Stimulated activated CD4-positive, alpha-beta T cell treated with anti-CD3 and anti-CD28 coated beads, Interleukin-2, amount 100 ng/mL, for 4 hours (primary cell): ENCODE measurements at regions not wholly inside any gene's neighbourhood (a gene's known extent, or its start where the extent isn't known, plus 50 kb on each side); places are given as distances from the start of the nearest gene placed in this dataset.

Experiments used
- DNase-seq: peaks from one replicate; pipeline ENCODE4 v3.0.0-alpha.2; 2020; ENCODE audit warnings: low read depth

DNA sequence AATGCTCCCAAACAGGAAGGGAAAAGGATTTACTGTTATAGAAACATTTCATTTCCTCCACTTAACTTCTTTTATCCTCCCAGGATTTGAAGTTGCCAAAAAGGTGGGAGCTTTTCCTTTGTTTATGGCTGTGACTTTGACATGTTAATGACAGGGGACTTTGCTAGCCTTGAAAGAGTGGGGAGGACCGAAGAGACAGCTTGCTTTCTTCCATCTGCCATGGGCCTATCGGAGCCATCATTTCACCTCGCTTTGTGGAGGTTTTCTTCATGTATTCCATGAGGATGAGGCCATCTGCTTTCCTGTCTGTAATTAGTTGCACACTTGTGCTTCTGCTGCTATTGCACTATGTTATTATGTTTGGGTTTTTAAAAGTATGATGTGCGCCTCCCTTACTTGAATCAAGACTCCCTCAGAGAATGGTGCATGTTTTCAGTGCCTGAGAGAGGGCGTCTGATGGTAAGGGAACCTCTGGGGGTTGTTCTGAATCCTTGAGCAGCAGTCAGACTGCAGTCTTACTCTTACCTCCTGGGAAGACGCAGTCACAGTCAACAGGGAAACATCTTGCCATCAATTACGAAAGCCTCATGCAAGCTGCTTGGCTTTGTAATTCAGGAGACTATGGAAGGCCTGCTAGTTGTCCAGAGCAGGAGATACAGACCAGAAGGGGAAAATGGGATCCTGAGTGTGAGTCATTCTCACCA lies 173.3 kb upstream of the MGAT5 start:
- DNase-seq: no peak

DNA sequence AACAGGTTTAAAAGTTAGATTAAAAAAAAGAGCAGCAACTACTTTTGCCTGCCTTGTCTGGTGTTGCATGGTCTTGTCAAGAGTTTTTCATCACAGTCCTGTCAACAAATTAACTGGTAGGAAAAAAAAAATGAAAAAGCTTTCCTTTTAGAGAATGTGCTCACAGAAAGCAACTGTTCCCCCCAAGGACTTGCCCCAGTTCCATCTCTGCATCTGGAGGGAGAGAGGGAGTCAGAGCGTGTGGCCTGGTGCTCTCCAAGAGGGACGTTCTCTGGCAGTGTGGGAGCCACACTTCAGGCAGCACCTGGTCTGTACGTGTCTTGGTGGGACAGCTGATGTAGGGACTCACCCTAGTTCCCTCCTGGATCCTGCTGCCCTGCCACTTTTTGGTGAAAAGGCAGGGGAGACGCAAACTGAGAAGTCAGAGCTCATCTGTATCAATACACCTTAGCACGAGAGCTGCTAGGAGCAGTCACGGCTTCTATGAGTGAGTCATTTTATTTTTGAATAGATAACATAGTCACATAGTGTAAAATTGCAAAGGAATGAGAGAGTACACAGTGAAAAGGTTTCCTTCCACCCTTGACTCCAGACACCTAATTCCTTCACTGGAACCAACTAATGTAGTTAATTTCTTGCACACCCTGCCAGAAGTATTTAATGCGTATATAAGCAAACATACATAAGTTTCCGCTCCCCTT lies 172.5 kb upstream of the MGAT5 start:
- no peak for DNase-seq

DNA sequence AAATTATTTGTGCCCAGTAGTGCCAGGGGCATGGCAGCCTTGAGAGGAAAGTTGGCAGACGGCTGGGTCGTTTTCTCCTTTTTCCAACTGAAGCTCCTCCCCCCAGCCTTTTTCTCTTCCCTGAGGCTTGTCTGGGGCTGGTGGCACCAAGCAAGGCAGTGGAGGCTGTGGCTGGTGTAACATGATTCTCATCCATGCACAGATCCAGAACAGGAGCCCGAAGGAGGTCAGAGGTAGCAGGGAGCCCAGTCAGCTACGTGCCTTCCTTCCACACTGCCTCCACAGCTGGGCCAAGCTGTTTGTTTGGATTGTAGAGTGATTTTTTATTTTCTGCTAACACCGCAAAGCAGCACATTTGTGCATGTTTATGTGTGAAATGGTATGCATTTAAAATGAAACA lies 170.3 kb upstream of the MGAT5 start:
- DNase-seq: no peak

- no peak for DNase-seq
Measured at GRCh38 chr2:134086594-134087219, 167.2 kb upstream of the MGAT5 start.

DNA sequence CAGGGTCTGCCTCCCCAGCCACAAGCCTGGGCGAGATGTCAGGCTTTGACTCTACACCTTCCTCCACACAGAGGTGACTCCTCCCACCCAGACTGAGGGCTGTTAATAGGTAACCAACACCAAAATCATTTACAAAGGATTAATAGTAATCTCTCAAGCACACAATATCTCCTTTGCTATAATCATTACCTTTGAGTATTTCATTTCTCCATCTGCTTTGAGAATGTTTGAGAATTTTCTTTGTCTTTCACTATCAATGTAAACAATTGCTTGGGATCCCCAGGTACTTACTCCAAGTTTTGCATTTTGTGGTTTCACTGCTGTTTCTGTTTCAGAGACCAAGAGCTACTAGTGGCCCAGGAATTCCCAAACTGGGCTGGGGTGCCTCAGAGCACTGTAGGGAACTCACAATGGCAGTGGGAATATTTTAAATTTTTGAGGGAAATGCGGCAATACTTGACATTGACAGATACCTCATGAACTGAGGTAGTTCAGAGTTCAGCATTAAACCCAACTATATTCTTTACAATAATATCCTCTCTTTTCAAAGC lies 166.4 kb upstream of the MGAT5 start:
- no peak for DNase-seq

GRCh38 chr2:134089454-134089853 lies 164.4 kb upstream of the MGAT5 start:
- peak; percentile 4 for DNase-seq

- DNase-seq: no peak
Measured at GRCh38 chr2:134097740-134098139, 156.1 kb upstream of the MGAT5 start.

DNA sequence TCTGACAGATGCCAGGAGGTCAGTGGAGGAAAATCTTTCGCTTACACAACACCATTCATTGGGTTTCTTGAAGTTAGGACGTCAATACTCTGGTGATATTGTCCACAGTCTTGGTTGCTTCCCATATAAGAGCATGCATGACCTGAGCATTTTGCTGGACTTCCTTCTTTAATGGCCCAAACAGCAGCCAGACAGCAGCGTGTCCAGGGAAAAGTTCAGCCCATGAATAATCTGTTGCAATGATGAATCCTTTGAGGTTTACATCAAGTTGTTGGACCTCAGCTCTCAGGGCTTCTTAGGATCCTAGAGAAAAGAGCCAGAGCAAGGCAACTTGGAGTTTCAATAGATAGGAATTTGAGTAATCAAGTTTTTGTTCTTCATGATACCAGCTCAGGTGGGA lies 155.6 kb upstream of the MGAT5 start:
- no peak for DNase-seq

- no peak for DNase-seq
Measured at GRCh38 chr2:134099273-134099672, 154.6 kb upstream of the MGAT5 start.

DNA sequence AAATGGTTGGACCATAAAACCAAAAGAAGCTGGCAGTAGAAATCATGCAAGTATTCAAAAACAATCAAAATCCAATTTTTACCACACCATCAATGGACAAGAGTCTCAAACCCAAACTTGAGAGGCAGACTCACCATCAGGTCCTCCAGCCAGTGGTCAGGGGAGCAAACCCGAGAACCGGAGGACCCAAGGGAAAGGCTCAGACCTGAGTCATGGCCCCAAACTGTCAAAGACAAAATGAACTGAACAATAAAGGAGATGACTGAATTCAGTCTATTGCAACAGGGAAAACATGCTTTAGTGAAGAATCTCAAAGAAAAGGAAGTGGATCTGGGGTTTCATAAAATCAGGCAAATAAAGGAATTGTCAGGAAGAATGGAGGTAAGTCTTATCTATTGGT lies 150.7 kb upstream of the MGAT5 start:
- DNase-seq: no peak

DNA sequence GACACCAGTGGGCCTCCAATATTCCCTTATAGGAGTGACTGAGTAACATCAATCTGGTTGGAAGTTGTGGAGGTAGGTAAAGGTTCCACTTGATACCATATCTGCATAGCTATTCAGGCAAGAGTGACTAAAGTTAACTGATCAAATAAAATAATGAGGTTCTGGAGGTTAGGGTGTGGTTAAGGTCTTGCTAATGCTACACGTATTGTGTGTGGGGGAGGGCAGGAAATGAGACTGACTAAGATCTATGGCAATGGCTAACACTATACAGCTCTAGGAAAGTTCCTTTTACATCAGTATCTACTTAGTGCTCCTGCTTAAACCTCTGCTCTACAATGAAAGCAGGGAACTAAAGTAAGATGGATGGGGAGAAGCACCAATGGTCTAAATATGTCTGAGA lies 149.1 kb upstream of the MGAT5 start:
- DNase-seq: peak; percentile 18

GRCh38 chr2:134107402-134107801 lies 146.5 kb upstream of the MGAT5 start:
- DNase-seq: no peak

GRCh38 chr2:134108113-134108512 lies 145.8 kb upstream of the MGAT5 start:
- no peak for DNase-seq

DNA sequence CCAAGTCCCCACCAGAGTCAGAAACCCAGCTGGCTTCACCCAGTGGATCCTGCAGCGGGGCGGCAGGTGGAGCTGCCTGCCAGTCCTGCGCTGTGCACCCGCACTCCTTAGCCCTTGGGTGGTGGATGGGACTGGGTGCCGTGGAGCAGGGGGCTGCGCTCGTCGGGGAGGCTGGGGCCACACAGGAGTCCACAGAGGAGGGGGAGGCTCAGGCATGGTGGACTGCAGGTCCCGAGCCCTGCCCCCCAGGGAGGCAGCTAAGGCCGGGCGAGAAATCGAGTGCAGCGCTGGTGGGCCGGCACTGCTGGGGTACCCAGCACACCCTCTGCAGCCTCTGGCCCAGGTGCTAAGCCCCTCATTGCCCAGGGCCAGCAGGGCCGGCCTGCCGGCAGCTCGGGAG lies 144.6 kb upstream of the MGAT5 start:
- DNase-seq: no peak

DNA sequence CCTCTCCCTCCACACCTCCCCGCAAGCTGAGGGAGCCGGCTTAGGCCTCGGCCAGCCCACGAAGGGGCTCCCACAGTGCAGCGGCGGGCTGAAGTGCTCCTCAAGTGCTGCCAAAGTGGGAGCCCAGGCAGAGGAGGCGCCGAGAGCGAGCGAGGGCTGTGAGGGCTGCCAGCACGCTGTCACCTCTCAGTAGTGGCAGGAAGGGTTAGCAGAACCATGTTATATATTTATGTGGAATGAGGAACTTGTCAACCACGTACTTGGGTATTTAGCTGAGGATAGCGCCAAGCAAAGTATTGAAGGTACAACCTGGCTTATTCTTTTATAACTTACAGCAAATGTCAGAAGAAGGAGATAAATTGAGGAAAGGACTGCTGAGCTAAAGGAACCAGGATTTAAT lies 144.1 kb upstream of the MGAT5 start:
- DNase-seq: no peak

DNA sequence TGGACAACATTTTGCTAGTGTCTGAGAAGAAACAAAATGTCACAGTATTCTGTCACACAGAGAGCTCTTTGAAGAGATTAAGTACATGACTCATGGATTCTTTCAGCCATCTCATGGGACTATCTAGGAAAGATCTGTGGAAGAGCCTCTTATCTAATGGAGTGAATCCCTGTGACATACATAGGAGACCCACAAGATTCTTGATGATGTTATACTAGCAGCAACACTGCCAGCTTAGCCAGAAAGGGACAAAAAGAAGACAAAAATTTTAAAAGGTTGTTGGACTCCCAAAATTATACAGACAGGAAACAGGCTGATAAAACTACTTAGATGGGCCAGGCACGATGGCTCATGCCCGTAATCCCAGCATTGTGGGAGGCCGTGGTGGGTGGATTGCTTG lies 143.3 kb upstream of the MGAT5 start:
- no peak for DNase-seq

- DNase-seq: no peak
Measured at GRCh38 chr2:134117676-134118075, 136.2 kb upstream of the MGAT5 start.

- DNase-seq: peak; percentile 82
Measured at GRCh38 chr2:134118279-134119116, 135.4 kb upstream of the MGAT5 start.

DNA sequence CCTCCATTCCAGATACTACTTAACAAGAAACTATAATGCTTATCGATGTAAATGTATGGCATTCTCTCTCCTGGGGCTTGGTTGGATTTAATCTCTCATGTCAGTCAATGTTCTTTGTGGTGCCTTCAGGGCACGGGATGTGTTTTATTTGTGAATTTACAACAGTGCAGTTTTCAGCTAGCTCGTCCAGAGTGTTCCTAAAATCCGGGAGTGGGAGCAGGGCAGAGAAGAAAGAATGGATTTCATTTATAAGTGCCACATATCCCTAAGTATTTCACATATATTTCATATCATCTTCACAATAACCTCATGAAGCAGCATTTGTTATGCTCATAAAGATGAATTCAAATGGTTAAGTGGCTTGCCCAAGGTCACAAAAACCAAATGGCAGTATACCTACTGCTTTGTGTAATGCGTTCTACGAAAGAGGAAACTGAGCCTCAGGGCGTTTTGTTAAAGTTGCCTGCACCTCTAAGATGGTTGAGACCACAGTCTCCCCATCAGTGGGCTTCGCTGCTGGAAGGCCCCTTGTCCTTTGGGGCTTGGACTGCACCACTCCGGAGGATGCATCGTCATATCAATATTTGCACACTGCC lies 134.7 kb upstream of the MGAT5 start:
- DNase-seq: no peak

DNA sequence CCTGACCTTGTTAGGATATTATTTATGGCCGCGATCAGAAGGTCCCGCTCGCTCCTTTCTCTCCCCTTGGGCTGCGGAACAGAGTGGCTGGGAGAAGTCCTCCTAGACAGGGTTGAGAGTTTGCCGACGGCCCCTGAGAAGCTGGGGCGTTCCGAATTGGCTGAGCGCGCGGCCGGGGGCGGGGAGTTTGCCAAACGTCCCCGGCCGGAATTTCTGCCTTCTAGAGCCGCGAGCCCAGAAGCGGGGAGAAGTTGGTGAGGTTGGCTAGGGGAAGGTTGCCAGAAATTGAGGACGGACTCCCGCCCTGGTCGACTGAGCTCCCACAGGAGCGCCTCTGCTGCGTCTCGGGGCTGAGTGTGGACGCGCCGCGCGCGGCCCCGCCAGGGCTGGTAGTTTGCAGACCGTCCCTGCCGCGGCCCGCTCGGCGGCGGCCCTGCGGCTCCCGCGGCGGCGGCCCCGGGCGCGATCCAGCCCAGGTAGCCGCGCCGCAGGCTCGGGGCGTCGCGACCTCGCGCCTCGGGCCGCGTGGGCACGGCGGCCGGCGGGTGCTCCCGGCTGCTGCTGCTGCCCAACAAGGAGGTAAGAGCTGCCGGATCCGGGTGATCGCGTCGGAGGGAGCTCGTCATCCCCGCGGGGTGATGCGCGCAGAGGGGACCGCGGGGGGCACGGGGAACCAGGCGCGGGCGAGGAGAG lies 134.0 kb upstream of the MGAT5 start:
- peak; percentile 76 for DNase-seq

DNA sequence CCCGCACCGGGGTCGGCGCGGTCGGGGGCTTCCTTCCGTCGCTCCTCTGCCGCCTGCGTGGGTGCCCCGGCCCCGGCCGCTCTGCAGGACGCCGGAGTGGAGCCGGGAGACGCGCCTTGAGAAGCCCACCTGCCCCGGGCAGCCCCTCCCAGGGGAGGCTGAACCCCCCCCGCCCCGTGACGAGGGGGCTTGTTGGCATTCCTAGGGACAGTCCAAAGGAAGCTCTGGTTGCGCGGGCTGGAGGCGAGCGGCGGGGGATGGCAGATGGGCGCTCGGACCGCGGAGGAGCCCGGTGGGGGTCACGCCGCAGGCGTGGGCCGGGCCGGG lies 133.5 kb upstream of the MGAT5 start:
- DNase-seq: no peak
